ENCODE measurements at regions not wholly inside any gene's neighbourhood (a gene's known extent, or its start where the extent isn't known, plus 50 kb on each side); places are given as distances from the start of the nearest gene placed in this dataset.

DNA sequence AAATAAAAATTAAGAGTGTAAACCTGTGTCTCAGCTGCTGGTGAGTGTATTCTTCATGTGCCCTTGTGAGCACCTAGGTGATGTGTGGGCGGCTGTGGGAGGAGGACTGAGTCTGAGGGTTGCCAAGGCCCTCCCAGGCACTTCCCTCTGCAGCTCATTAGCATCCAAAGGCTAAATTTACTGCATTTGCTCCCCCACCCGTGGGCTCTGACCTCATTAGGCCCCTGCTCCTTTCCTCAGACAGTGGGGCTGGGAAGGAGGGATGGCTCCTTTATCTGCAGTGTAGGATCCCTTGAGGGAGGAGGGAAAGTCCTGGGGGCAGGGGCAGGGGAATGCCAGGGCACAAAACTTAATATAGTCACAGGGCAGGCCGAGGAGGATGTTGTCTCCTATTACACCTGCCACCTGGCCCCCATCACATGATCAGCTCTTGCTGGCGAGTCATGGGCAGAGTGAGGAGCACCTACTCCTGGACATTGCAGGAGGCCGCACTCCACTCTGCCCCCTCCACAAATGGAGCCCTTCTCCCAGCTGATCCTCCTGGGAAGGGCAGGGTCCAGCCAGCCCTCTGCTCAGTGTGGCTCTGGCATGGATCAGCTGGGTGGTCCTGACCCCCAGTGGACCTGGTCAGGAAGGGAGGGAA lies 133.2 kb downstream of the MRPL14 start:
- TF ChIP-seq, protein P1, sequence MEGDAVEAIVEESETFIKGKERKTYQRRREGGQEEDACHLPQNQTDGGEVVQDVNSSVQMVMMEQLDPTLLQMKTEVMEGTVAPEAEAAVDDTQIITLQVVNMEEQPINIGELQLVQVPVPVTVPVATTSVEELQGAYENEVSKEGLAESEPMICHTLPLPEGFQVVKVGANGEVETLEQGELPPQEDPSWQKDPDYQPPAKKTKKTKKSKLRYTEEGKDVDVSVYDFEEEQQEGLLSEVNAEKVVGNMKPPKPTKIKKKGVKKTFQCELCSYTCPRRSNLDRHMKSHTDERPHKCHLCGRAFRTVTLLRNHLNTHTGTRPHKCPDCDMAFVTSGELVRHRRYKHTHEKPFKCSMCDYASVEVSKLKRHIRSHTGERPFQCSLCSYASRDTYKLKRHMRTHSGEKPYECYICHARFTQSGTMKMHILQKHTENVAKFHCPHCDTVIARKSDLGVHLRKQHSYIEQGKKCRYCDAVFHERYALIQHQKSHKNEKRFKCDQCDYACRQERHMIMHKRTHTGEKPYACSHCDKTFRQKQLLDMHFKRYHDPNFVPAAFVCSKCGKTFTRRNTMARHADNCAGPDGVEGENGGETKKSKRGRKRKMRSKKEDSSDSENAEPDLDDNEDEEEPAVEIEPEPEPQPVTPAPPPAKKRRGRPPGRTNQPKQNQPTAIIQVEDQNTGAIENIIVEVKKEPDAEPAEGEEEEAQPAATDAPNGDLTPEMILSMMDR (IDR thresholded peaks at IDR 0.05), result no peak
- no peak for TF ChIP-seq POLR2A (IDR thresholded peaks at IDR 0.05)
